ENCODE measurements at regions not wholly inside any gene's neighbourhood (a gene's known extent, or its start where the extent isn't known, plus 50 kb on each side); places are given as distances from the start of the nearest gene placed in this dataset.

GRCh38 chr10:64091897-64092296 lies 570.7 kb downstream of the REEP3 start:
- peak; percentile 37 for TF ChIP-seq CTCF (IDR thresholded peaks at IDR 0.05; ENCODE audit: low read length)
- TF ChIP-seq EZH2 (optimal IDR thresholded peaks at IDR 0.05; ENCODE audit: low read depth, low read length): no peak
- no peak for TF ChIP-seq EZH2phosphoT487 (IDR thresholded peaks at IDR 0.05; ENCODE audit: low read length)

Measured in MM.1S (cell line).